GM12874 (cell line): ENCODE measurements at regions not wholly inside any gene's neighbourhood (a gene's known extent, or its start where the extent isn't known, plus 50 kb on each side); places are given as distances from the start of the nearest gene placed in this dataset.

Source experiments
- TF ChIP-seq, protein P1 (sequence below): IDR thresholded peaks from 2 replicates; pipeline ENCODE4 v1.5.1; 2011; ENCODE audit warnings: low read depth, mild to moderate bottlenecking, control low read depth, low read length, moderate library complexity; ENCODE audit not compliant: insufficient read depth

- TF ChIP-seq, protein P1, sequence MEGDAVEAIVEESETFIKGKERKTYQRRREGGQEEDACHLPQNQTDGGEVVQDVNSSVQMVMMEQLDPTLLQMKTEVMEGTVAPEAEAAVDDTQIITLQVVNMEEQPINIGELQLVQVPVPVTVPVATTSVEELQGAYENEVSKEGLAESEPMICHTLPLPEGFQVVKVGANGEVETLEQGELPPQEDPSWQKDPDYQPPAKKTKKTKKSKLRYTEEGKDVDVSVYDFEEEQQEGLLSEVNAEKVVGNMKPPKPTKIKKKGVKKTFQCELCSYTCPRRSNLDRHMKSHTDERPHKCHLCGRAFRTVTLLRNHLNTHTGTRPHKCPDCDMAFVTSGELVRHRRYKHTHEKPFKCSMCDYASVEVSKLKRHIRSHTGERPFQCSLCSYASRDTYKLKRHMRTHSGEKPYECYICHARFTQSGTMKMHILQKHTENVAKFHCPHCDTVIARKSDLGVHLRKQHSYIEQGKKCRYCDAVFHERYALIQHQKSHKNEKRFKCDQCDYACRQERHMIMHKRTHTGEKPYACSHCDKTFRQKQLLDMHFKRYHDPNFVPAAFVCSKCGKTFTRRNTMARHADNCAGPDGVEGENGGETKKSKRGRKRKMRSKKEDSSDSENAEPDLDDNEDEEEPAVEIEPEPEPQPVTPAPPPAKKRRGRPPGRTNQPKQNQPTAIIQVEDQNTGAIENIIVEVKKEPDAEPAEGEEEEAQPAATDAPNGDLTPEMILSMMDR: no peak
These were observed 1446.4 kb upstream of the WWC1 start for GRCh38 chr5:166845044-166845443.

DNA sequence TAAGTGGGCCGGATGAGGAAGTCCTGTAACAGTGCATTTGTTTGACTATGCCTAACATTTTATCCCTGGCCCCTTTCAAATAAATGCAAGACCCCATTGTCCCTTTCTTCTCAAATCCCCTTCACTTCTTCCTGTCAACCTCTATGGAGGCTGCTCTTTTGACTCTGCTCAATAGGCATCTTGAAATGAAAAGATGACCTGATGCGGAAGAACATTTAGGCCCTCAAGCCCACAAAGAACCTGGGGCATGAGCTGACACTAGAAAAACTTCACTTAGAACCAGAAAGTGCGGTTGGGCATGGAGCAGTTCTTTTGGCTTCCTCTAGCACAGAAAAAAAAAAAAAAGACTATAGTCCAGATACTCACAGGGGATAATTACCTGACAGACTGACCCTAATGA lies 1434.7 kb upstream of the WWC1 start:
- TF ChIP-seq, protein P1: no peak

- TF ChIP-seq, protein P1: no peak
These were observed 1431.0 kb upstream of the WWC1 start for GRCh38 chr5:166860426-166860825.

- TF ChIP-seq, protein P1: no peak
These were observed 1428.9 kb upstream of the WWC1 start for GRCh38 chr5:166862581-166862980.

DNA sequence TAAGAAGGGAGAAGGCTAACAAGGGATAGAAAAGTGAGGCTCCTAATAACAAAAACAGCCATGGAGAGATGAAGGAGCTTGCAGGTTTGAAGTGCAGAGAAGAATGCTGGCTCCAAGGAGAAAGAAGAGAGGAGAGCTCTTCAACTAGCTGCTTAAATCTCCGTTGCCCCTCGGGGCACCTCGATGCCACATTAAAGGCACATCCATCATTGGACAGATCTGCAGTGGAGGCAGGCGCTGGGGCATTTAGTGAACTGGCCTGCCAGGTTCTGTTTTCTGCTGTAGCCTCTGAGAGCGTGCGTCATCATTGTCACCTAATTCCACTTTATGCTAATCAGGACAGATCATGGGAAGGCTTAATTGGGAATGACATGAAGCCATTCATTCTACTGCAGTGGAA lies 1426.2 kb upstream of the WWC1 start:
- TF ChIP-seq, protein P1: no peak

- TF ChIP-seq, protein P1: no peak
These were observed 1411.0 kb upstream of the WWC1 start for GRCh38 chr5:166880456-166880855.

DNA sequence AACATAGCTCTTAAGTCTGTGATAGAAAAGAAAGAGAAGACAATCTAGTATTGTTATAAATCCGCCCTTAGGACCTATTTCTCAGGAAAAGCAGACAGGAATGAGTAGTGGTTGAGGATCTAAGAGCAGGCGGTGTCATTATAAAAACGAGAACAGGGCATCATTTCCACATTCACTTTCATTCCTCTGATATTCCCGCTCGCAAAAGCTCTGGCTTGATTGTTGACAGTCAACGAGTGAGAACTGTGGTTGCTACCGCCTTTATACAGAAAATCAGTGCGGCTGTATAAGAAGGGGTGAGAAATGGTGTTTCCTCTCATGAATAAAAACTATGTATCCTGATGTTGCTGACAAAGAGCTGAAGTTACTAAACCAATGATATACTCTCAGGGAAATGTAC lies 1409.6 kb upstream of the WWC1 start:
- TF ChIP-seq, protein P1: no peak

GRCh38 chr5:166883016-166883415 lies 1408.4 kb upstream of the WWC1 start:
- TF ChIP-seq, protein P1: no peak
